ENCODE measurements at regions not wholly inside any gene's neighbourhood (a gene's known extent, or its start where the extent isn't known, plus 50 kb on each side); places are given as distances from the start of the nearest gene placed in this dataset.

DNA sequence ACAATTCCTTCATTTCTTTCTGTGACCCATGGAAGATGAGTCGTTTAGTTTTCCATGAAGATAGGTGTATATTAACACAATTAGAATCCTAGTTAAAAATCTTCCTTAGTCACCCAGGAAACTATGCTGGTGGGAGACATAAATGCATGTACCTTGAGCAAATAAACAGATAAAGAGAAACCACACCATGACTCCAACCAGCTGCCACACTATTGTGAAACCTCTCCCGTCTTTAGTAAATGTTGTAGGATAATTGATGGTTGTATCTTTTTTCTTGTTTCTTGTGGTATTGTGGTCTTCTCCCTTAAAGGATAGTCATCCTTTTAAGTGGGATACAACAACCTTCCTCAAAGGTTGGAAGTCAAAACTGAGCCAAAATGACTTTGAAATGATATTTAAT, 103.8 kb upstream of the LEF1 start:
- no peak for DNase-seq (ENCODE audit: low spot score)

GRCh38 chr4:108272046-108272445, 103.3 kb upstream of the LEF1 start:
- no peak for DNase-seq (ENCODE audit: low spot score)

GRCh38 chr4:108270466-108271450, 102.0 kb upstream of the LEF1 start:
- no peak for DNase-seq (ENCODE audit: low spot score)

DNA sequence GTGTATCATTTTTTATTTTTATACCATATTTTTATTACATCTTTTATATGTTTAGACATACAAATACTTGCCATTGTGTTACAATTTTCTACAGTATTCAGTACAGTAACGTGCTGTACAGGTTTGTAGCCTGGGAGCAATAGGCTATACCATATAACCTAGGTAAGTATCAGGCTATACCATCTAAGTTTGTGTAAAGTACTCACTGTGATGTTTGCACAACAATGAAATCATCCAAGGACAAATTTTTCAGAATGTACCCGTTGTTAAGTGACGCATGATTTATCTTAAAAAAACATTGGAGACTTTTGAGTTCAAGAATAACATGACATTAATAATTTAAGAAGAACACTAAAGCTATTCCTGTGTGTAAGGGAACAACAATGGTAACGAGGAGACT, 96.0 kb upstream of the LEF1 start:
- no peak for DNase-seq (ENCODE audit: low spot score)

DNA sequence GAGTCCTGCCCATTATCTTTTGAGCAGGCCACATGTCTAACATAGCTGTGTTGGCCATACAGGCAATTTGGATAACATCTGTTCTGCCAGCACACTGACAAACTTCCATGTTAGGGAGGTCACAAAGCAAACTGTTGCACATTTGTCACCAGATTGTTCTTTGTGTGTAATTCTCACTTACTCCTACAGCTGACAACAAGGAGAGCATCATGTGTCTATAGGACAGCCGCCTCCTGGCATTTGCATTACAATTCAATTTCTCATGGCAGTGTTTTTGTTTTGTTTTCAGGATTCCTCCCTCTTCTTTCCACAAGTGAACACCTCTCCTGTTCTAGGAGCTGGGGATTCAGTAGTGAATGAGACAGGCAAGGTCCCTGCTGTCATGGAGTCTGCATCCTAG, 94.3 kb upstream of the LEF1 start:
- DNase-seq (ENCODE audit: low spot score) = no peak

DNA sequence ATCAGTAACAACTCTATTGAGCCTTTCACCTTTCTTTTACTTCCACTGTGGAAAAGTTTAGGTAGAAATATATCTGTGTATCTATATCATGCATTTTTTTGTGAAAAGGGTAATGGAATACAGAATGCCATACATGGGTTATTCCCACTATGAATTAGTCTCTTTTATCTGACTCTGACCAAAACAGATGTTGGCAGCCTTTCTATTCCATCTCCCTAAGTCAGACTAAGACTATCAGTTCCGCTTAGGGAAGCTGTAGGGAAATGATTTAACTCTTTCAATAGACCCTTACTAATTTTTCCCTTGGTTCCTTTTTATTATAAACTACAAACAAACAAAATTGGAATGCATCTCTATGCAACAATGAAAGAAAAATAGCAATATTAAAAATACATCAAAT, 92.3 kb upstream of the LEF1 start:
- DNase-seq (ENCODE audit: low spot score) = no peak

DNA sequence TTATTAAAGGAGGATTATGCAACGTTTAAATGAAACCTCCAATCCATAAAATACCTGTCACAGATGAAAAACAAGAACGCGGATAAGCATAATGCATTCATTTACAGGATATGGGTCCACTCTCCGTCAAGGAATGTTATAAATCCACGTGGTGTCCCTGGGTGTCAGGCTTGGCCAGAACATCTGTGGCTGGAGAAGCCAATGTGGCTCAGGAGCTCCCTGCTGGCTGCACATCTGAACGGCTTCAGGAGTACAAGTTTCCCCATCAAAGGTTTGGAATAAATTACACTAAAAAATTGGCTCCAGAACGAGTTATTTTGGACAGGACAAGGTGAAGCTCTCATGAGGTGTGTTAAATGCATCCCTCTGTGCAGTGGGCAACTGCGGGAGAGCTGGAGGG, 87.8 kb upstream of the LEF1 start:
- DNase-seq (ENCODE audit: low spot score) = no peak

DNA sequence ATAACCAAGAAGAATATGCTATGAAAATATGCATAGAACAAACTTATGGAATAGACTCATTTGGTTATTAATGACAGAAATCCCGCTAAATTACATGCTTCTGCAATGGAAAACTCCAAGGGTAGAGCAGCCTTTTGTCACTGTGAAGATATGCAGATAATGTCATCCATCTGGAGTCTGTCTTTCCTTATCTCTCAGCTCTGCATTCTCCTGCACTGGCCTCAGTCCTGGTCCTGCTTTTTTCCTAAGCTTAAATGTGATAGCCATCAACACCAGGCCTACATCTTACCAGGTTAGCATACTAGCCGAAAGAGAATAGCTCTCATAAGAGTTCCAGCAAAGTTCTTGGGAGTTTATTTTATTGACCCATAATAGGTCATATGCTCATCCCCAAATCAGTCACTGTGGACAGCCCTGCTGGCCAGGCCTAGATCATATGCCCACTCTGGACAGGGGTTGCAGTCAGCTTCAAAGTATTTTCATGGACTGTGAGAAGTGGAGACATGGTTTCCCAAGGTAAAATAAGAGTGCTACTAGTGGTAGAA, 86.5 kb upstream of the LEF1 start:
- DNase-seq (ENCODE audit: low spot score) = no peak

DNA sequence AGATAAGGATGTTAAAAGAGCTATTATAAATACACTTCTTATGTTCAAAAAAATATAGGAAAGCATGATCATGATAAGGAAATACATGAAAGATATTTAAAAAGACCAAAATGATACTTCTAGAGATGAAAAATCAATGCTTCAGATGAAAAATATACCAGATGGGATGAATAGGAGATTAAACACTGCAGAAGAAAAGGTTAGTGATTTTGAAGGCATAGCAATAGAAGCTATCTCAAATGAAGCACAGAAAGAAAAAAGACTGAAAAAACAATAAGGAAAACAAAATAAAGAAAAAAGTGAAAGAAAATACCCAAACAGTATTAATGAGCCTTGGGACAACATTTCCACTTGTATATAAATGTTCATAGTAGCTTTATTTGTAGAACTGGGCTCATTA, 80.7 kb upstream of the LEF1 start:
- DNase-seq (ENCODE audit: low spot score) = no peak

- DNase-seq (ENCODE audit: low spot score) = no peak
These were observed 78.8 kb upstream of the LEF1 start for GRCh38 chr4:108247387-108248049.

GRCh38 chr4:108244606-108245005, 75.9 kb upstream of the LEF1 start:
- DNase-seq (ENCODE audit: low spot score) = no peak

- DNase-seq (ENCODE audit: low spot score) = no peak
These were observed 71.6 kb upstream of the LEF1 start for GRCh38 chr4:108240366-108240765.

DNA sequence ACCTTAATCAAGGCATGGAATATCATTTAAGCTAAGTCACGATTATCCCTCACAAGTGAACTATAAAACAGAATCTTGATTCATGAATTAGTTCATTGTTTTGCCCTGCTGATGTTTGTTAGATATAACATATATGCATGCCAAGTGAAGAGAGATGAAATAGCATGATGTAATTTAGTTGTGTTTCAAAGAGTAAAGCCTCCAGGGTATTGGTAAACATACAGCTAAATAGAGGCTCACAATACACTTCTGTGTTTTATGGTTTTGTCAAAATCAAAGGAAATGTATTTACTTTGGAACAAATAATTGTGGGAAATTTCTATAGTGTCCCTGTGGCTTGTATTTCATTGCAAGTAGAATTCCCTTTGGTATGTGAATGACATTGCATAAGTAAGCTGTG, 69.0 kb upstream of the LEF1 start:
- DNase-seq (ENCODE audit: low spot score) = no peak

- DNase-seq (ENCODE audit: low spot score) = no peak
These were observed 67.5 kb upstream of the LEF1 start for GRCh38 chr4:108236264-108236663.

GRCh38 chr4:108227923-108228322, 59.2 kb upstream of the LEF1 start:
- DNase-seq (ENCODE audit: low spot score) = no peak

DNA sequence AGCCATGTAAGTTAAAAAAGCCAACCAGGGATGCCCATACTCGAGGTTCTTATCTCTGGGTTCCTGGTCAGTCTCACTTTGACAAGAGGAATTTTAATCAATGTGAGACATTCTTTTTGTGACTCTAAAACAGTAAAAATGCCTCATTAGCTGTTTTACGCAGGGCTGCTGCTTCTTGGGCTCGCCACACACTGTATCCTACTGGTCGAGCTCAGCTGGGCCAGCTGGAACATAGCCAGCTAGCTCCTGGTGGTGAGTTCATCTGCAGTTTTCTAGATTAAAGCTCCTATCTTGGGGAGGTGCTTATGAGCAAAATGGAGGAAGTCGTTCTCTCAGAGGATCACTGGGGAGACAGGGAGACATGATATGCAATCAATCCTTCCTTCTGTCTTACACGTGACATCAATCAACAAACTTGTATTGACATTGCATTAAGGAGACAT, 55.9 kb upstream of the LEF1 start:
- DNase-seq (ENCODE audit: low spot score) = peak; percentile 13

DNA sequence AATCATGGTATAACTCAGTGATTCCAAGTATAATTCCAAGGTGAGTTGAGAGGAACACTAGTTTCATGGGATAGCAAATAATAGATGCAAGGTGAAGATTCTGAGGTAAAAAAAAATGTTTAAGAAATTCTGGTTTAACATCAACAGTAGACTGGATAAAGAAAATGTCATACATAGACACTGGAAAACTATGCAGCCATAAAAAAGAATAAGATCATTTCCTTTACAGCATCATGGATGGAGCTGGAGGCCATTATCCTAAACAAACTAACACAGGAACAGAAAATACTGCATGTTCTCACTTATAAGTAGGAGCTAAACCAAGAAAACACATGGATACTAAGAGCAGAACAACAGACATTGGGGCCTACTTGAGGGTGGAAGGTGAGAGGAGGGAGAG, 54.6 kb upstream of the LEF1 start:
- no peak for DNase-seq (ENCODE audit: low spot score)

DNA sequence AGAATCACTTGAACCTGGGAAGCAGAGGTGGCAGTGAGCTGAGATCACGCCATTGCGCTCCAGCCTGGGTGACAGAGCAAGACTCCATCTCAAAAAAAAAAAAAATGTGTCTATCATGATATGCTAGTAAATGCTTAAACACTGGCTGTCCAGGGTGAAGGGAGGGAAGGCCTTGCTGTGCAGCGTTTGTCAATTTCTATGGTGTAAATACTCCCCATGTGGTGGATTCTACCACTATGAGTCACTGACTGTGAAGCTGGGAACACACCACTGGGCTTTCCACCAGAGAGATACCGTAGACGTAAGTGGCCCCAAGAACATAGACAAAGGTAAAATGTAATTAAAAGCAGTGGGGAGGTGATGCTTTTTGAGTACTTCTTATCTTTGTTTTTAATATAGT, 51.3 kb upstream of the LEF1 start:
- DNase-seq (ENCODE audit: low spot score) = no peak

Data from NAMALWA (cell line).